Mucosa of rectum (tissue), 2 donors: ENCODE measurements at regions not wholly inside any gene's neighbourhood (a gene's known extent, or its start where the extent isn't known, plus 50 kb on each side); places are given as distances from the start of the nearest gene placed in this dataset.
"Not testable (repeated sequence)": the region's sequence is repeated elsewhere in the genome, so short reads cannot be mapped to it uniquely, and the experiment has no call there.

Experiments
- H3K27ac ChIP-seq, 2 donors: one replicate each; pipeline ENCODE4 v1.7.0; 2013; ENCODE audit warnings: inconsistent platforms in 2 of 2, low read depth in 2 of 2, low read length in 2 of 2
- H3K27me3 ChIP-seq, 2 donors: one replicate each; pipeline ENCODE4 v1.7.0; 2013; ENCODE audit warnings: low read length in 2 of 2; ENCODE audit not compliant: control insufficient read depth in 2 of 2, insufficient read depth in 2 of 2
- H3K36me3 ChIP-seq, 2 donors: one replicate each; pipeline ENCODE4 v1.7.0; 2013; ENCODE audit warnings: low read length in 2 of 2; ENCODE audit not compliant: control insufficient read depth in 2 of 2, insufficient read depth in 2 of 2
- H3K4me1 ChIP-seq, 2 donors: one replicate each; pipeline ENCODE4 v1.7.0; 2013; ENCODE audit warnings: low read length in 2 of 2, mild to moderate bottlenecking in 1 of 2; ENCODE audit not compliant: control insufficient read depth in 2 of 2, insufficient read depth in 2 of 2
- H3K4me3 ChIP-seq, 2 donors: one replicate each; pipeline ENCODE4 v1.7.0; 2013; ENCODE audit warnings: low read length in 2 of 2
- H3K9ac ChIP-seq, 2 donors: one replicate each; pipeline ENCODE4 v1.7.0; 2013; ENCODE audit warnings: low read length in 2 of 2, low read depth in 1 of 2, mild to moderate bottlenecking in 1 of 2
- H3K9me3 ChIP-seq, 2 donors: one replicate each; pipeline ENCODE4 v1.7.0; 2013; ENCODE audit warnings: low read length in 2 of 2; ENCODE audit not compliant: control insufficient read depth in 2 of 2
- donor health status: healthy.
- donor health status: Normal muscosa, but diverticular disease.

DNA sequence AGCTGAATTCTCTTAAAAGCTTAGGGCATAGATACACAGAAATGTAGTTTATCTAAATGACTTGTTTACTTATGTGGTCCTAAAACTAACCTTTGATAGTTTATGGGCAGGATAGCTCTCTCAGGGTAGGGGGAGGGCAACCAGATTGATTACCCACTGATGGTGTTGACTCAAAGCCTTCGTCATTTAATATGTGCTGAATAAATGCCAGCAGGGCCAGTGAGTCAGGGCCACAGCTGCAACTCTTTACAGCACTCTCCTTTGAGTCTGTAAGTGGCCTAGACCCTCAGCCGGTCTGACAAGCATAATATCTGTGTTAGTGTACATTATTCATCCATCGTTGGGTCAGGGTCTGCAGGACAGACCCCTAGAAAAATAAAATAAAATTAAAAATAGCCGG lies 128.5 kb downstream of the ZNF675 start:
- Histone ChIP-seq H3K27me3 (no peaks in the 10 kb centered on the region), H3K4me3 (no peak overlapping the region), H3K9me3 (peaks cover 0 to 2% of the 10 kb centered on the region in 2 donors)

GRCh38 chr19:23557381-23557780 lies 129.6 kb downstream of the ZNF675 start:
- Histone ChIP-seq H3K36me3 (no peaks in the 10 kb centered on the region), H3K27me3 (no peaks in the 10 kb centered on the region), H3K9me3 (peaks cover 0 to 2% of the 10 kb centered on the region in 2 donors), H3K9ac (no peak overlapping the region), H3K4me1 (no peaks in the 10 kb centered on the region), H3K4me3 (no peak overlapping the region), H3K27ac (no peak overlapping the region)

More for the DNA sequence above, 128.5 kb downstream of the ZNF675 start:
- Histone ChIP-seq H3K36me3 (no peaks in the 10 kb centered on the region), H3K4me1 (no peaks in the 10 kb centered on the region), H3K9ac (no peak overlapping the region), H3K27ac (no peak overlapping the region)

- peaks cover 0 to 2% of the 10 kb centered on the region in 2 donors for H3K9me3 ChIP-seq
- H3K4me1 ChIP-seq: no peaks in the 10 kb centered on the region
- no peaks in the 10 kb centered on the region for H3K27me3 ChIP-seq
- no peak overlapping the region for H3K9ac ChIP-seq
- no peak overlapping the region for H3K27ac ChIP-seq
- H3K4me3 ChIP-seq: no peak overlapping the region
- H3K36me3 ChIP-seq: no peaks in the 10 kb centered on the region
Measured at GRCh38 chr19:23554548-23554947, 132.5 kb downstream of the ZNF675 start.

DNA sequence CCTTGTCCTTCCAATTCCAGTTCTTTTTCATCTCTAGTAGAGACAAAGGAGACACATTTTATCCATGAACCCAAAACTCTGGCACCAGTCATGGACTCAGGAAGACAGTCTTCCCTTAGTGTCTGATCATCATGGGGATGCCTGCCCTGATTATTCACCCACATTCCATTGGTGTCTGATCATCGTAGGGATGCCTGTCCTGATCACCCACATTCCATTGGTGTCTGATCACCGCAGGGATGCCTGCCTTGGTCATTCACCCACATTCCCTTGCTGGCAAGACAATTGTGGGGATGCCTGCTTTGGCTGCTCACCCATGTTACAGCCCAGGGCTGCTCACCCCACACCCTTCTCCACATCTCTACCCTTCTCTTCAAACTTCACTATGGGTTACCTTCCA lies 136.9 kb downstream of the ZNF675 start:
- not testable (repeated sequence) for H3K4me3 ChIP-seq, H3K27me3 ChIP-seq, H3K9me3 ChIP-seq, H3K4me1 ChIP-seq, H3K36me3 ChIP-seq, H3K9ac ChIP-seq, H3K27ac ChIP-seq

DNA sequence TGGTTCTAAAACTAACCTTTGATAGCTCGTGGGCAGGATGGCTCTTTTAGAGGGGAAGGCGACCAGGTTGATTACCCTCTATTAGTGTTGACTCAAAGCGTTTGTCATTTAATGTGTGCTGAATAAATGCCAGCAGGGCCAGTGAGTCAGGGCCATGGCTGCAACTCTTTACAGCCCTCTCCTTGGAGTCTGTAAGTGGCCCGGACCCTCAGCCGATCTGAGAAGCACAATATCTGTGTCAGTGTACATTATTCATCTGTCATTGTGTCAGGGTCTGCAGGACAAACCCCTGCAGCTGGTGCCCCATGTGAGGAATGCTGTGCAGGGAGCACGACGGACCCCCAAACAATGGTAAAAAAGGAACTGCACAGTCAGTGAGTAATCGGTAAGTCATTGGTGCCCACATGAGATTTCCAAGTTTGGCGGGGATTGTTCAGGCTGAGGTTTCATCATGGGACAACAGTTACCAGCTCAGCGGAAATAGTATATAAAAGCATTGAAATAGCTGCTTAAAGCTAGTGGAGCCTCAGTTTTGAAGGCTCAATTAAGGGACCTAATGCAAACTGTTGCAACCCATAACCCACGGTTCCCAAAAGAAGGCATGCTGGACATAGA lies 139.1 kb downstream of the ZNF675 start:
- H3K4me3 ChIP-seq: no peak overlapping the region
- H3K27me3 ChIP-seq: no peaks in the 10 kb centered on the region
- H3K4me1 ChIP-seq: no peaks in the 10 kb centered on the region
- no peak overlapping the region for H3K27ac ChIP-seq
- no peaks in the 10 kb centered on the region for H3K36me3 ChIP-seq
- H3K9ac ChIP-seq: no peak overlapping the region
- H3K9me3 ChIP-seq: peaks cover 0 to 8% of the 10 kb centered on the region in 2 donors

DNA sequence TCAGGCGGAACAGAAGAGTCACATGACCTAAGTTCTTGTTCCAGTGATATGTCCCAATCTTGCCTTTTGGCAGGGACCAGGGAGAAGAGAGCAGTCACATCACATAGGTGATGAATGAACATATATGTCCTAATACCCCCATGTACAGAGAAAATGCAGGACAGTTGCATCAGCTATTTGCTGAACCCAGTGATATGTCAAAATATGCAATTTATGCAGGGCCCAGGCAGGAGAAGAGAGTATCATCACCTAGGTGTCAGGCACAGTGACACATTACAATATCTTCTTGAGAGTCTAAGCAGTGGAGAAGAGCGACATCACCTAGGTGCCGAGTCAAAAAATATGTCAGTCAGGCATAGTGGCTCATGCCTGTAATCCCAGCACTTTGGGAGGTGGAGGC lies 139.9 kb downstream of the ZNF675 start:
- Histone ChIP-seq H3K9ac (no peak overlapping the region), H3K27me3 (no peaks in the 10 kb centered on the region), H3K4me1 (no peaks in the 10 kb centered on the region), H3K27ac (no peak overlapping the region), H3K4me3 (no peak overlapping the region), H3K36me3 (no peaks in the 10 kb centered on the region), H3K9me3 (peaks cover 0 to 8% of the 10 kb centered on the region in 2 donors)

- Histone ChIP-seq H3K27me3 (no peaks in the 10 kb centered on the region), H3K4me3 (no peak overlapping the region), H3K27ac (no peak overlapping the region), H3K9me3 (peaks cover 0 to 8% of the 10 kb centered on the region in 2 donors), H3K9ac (no peak overlapping the region), H3K36me3 (no peaks in the 10 kb centered on the region), H3K4me1 (no peaks in the 10 kb centered on the region)
Measured at GRCh38 chr19:23543351-23543750, 143.7 kb downstream of the ZNF675 start.

GRCh38 chr19:23542562-23542961 lies 144.4 kb downstream of the ZNF675 start:
- peaks cover 0 to 8% of the 10 kb centered on the region in 2 donors for H3K9me3 ChIP-seq
- no peaks in the 10 kb centered on the region for H3K4me1 ChIP-seq
- no peaks in the 10 kb centered on the region for H3K36me3 ChIP-seq
- no peaks in the 10 kb centered on the region for H3K27me3 ChIP-seq
- no peak overlapping the region for H3K27ac ChIP-seq
- H3K4me3 ChIP-seq: no peak overlapping the region
- H3K9ac ChIP-seq: no peak overlapping the region

- H3K4me1 ChIP-seq: no peaks in the 10 kb centered on the region
- H3K9ac ChIP-seq: no peak overlapping the region
- H3K4me3 ChIP-seq: no peak overlapping the region
- no peaks in the 10 kb centered on the region for H3K27me3 ChIP-seq
- no peak overlapping the region for H3K27ac ChIP-seq
- H3K9me3 ChIP-seq: peaks cover 0 to 5% of the 10 kb centered on the region in 2 donors
- H3K36me3 ChIP-seq: no peaks in the 10 kb centered on the region
Measured at GRCh38 chr19:23541991-23542390, 145.0 kb downstream of the ZNF675 start.

DNA sequence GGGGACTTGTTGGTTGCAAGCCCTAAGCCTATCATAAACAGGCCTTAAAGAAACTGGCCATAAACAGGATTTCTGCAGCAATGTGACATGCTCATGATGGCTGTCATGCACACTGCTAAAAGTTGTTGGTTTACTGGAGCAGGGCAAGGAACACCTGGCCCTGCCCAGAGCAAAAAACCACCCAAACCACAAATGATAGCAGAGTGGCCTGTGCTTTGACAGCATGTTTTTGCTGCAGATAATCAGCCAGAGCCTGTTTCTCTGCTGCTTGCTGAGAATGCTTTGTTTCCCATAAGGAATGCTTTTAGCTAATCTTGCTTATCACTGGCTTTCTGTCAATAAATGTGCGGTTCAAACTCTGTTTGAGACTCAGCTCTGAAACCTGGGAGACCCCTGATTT lies 144.9 kb upstream of the ZNF91 start:
- not testable (repeated sequence) for H3K27me3 ChIP-seq, H3K27ac ChIP-seq, H3K4me3 ChIP-seq, H3K9ac ChIP-seq, H3K36me3 ChIP-seq, H3K9me3 ChIP-seq, H3K4me1 ChIP-seq

DNA sequence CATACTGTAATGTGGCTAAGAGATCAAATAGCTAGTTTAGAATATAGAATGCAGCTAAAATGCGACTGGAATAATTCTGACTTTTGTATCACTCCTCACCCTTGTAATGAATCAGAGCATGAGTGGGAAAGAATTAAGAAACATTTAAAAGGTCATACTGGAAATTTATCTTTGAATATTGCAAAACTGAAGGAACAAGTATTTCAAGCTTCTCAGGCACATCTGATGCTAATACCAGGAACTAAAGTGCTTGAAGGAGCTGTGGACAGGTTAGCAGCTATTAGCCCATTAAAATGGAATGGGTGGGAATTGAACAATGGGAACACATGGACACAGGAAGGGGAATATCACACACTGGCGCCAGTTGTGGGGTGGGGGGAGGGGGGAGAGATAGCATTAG lies 144.2 kb upstream of the ZNF91 start:
- no peak overlapping the region for H3K4me3 ChIP-seq
- H3K27me3 ChIP-seq: no peaks in the 10 kb centered on the region
- peaks cover 0 to 2% of the 10 kb centered on the region in 2 donors for H3K9me3 ChIP-seq
- no peak overlapping the region for H3K9ac ChIP-seq
- H3K4me1 ChIP-seq: no peaks in the 10 kb centered on the region
- no peaks in the 10 kb centered on the region for H3K36me3 ChIP-seq
- H3K27ac ChIP-seq: no peak overlapping the region
